HG03378 (cell line): ENCODE measurements at regions not wholly inside any gene's neighbourhood (a gene's known extent, or its start where the extent isn't known, plus 50 kb on each side); places are given as distances from the start of the nearest gene placed in this dataset.

ENCODE experiments used
- ATAC-seq: cut with Tn5 transposase; IDR thresholded peaks from one replicate; pipeline ENCODE4 v1.9.1; 2021; ENCODE audit warnings: mild to moderate bottlenecking, moderate library complexity; ENCODE audit not compliant: unreplicated experiment

DNA sequence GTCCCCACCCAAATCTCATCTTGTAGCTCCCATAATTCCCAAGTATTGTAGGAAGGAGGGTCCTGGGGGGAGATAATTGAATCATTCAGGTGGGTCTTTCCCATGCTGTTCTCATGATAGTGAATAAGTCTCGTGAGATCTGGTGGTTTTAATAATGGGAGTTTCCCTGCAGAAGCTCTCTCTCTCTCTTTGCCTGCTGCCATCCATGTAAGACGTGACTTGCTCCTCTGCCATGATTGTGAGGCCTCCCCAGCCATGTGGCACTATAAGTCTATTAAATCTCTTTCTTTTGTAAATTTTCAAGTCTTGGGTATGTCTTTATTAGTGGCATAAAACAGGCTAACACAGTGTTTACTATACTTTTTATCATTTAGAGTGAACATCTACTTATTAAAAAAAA, 338.8 kb downstream of the ANKRD7 start:
- ATAC-seq = no peak

DNA sequence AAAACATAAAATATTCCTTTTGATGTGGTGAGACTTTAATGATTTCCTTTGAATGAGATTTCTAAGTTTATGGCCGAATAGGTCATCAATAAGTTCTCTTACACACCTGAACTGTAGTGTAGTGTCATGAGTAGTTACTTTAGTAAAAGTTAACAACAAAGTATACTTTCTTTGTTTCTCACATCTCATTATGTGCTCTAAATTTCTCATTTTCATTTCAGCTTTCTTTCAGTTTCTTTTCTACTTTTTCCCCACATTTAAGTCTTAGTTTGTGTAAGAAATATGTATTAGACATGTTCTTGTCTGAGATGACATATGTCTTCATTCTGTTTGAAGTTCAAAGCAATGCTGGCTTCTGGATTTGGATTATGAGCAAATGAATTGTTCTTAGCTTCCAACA, 348.1 kb downstream of the ANKRD7 start:
- ATAC-seq = no peak

DNA sequence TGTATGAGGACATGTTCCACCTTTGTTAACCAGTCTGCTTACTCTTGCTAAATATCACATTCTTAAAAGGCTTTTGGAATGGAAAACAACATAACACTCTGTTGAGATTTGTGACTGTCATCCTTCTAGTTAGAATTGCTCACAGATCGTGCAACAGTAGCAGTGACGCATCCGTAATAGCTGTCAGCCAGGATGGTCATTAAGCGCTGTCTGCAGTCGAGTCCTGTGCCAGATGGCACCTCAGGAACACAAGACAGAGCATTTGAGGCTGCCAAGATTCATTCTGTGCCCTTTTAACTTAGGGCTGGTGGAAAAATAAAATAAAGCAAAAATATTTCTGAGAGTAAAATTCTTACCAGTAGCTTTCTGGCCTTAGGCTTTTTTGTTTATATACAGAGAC, 348.6 kb downstream of the ANKRD7 start:
- no peak for ATAC-seq

DNA sequence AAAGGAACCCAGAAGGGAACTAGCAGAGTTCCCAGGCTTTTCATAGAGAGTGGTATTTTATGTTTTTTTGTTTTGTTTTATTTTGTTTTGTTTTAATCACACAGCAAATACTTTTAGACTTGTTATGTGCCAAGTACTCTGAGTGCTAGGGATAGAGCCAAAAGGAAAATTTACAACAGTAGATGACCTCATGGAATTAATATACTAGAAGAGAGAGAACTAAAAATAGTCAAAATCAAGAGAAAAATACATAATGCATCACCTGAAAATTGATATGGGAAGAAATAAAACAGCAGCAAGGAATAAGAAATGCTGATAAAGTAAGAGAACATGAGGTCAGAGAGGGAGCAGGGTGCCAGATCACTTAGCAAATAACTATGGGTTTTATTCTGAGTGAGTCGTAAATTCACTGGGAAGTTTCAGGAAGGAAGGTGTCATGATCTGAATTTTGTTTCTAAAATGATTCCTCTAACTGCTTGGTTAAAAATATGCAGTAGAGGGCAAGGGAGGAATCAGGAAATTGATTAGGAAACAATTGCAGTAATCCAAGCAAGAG, 351.0 kb downstream of the ANKRD7 start:
- ATAC-seq = no peak

DNA sequence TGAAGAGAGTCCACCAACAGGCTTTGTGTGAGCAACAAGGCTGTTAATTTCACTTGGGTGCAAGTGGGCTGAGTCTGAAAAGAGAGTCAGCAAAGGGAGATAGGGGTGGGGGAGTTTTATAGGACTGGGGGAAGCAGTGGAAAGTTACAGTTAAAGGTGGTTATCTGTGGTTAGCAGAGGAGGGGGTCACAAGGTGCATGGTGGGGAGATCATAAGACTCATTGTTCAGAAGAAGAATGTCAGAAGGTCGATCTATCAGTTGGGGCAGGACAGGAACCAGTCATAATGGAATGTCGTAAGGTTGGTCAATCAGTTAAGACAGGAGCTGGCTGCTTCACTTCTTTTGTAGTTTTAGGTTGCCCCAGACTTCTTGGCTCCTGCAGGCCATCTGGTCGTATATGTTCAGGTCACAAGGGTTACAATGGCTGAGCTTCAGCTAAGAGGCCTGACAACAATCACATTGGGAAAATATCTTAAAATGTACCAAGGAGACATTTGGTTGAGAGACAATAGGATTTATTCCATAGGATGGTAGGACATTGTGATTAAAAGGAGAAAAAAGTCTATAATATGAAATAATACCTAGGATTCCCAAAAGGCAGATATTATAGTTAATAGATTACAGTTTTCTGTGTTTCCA, 356.4 kb downstream of the ANKRD7 start:
- no peak for ATAC-seq

DNA sequence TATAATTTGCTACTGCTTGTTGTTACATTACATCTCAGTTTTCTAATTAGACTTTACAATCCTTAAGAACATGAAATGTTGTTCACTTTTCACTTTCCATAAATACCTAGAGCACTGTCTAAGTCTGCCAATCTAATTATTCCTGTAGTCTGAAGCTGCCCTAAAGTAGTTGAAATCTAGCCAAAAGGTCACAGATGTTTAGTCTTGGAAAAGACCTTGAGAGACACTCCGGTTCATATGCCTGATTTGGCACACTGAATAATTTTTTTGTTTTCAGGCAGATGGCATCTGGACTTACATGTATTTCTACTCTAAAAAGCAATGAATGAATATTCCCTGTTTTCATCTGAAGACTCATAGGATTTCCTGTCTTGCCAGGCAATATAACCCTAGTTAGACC, 359.1 kb downstream of the ANKRD7 start:
- ATAC-seq = no peak

DNA sequence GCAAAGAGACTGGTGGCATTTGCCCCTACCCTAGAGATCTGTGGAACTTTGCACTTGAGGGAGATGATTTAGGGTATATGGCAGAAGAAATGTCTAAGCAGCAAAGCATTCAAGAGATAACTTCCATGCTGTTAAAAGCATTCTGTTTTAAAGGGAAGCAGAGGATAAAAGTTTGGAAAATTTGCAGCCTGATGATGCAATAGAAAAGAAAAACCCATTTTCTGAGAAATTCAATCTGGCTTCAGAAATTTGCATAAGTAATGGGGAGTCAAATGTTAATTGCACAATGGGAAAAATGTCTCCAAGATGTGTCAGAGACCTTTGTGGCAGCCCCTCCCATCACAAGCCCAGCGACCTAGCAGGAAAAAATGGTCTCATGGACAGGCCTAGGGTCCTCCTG, 361.7 kb downstream of the ANKRD7 start:
- no peak for ATAC-seq

DNA sequence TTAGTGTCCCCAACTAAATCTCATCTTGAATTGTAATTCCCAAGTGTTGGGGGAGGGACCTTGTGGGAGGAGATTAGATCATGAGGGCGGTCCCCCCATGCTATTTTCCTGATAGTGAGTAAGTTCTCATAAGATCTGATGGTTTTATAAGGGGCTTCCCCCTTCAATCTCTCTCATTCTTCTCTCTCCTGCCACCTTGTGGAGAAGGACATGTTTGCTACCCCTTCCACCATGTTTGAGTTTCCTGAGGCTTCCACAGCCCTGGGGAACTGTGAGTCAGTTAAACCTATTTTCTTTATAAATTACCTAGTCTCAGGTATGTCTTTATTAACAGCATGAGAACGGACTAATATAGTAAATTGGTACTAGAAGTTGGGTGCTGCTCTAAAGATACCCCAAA, 365.6 kb downstream of the ANKRD7 start:
- ATAC-seq = peak; percentile 86

DNA sequence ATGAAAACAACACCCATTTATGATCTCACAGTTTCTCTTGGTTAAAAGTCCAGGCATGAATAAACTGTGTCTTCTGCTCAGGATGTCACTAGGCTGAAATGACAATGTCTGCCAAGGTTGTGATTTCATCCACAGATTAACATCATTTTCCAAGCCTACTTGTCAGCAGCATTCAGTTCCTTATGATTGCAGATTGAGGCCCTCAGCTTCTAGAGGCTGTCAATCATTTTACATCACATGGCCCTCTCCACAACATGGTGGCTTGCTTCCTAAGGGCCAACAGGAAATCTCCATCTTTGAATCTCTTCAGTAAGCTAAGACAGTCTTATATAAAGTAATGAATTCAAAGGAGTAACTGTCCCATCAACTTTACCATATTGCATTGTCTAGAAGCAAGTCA, 377.6 kb downstream of the ANKRD7 start:
- ATAC-seq = no peak

DNA sequence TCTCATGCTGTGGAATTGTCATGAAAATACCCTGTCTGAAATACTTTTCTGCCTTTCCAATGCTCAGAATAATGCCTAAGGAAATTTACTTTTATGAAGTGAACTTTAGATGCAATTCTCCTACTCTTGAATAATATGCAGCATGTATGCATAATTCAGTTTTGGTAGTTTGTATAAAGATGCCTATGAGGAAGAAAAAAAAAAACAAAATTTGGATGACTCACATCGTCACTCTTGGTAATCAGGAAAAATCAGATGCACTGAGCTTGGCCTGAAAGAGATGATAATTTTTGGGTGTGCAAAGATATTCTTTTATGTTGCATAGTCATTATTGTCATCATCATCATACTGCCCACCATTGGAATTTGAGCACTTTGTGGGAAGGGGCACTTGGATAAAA, 382.1 kb downstream of the ANKRD7 start:
- ATAC-seq = no peak

DNA sequence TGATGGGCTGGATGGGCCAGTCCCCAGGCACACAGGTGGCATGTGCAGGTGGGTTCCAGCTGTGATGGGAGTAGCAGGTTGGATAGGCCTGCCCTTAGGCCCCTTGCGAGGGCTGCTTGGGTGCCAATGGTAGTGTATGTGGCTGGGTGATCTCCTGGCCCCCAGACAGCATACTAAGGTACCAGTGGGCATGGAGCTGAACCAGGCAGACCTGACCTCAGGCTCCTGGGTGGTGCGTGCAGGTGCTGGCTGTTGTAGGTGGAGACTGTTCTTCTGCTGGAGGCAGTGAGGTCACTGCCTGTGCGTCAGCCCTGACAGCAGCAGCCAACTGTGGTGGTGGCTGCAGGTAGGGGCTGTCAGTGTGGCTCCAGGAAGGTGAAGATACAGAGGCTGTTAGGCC, 384.7 kb downstream of the ANKRD7 start:
- ATAC-seq = no peak

DNA sequence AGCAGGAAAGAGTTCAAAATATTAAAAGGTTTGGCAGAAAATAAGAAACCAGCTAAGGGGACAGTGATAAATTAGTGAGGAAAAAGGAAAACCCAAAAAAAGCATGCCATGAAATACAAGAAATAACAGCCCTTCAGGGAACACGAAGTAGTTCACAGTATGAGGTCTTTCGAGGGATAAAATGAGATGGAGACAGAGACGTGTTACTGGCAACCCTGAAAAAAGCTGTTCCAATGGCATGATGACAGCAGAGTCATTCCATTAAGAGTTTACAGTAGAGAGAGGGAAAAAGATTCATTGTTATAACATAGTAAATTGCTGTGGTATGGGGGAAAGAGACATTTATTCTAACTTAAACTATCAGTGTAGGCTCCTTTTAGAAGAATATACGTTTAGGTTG, 391.2 kb downstream of the ANKRD7 start:
- ATAC-seq = no peak

DNA sequence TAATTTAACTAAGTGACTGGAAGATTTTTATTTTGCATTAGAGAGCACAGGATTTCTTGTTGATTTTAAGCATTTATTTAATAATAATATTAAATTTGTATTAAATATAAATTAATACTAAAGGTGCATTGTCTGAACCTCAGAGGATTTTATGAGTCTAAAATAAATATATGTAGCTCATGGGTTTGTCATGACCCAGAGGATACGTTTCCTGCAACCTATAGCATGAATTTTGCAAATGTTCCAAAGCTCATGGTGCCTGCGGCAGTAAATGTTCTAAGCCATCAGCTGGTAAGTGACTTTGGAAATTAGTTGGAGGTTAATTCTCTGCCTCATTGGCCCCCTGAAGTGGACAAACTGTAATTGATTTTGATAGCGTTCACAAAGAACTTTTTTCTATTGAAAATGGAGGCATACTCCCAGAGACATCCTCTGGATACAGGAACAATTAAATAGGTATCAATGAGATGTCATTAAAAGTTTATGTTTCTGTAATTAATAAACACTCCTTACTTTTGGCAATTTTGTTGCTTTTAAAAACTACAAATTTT, 397.4 kb downstream of the ANKRD7 start:
- no peak for ATAC-seq

DNA sequence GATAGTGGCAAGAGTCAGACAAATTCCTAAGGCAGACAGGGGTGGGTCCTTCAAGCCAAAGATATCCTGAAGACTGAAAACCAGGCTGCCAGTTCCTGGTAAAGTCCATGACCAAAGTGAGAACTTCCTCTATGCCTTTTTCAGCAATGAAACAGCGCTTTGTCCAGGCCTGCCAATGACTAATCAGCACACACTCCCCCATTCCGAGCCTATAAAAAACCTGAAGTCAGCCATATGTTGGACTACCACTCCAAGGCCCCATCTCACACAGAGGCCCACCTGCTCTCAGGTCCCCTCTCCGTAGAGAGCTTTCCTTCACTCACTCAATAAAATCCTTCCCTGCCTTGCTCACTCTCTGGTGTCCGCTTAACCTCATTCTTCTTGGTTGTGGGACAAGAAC, 402.2 kb downstream of the ANKRD7 start:
- no peak for ATAC-seq

DNA sequence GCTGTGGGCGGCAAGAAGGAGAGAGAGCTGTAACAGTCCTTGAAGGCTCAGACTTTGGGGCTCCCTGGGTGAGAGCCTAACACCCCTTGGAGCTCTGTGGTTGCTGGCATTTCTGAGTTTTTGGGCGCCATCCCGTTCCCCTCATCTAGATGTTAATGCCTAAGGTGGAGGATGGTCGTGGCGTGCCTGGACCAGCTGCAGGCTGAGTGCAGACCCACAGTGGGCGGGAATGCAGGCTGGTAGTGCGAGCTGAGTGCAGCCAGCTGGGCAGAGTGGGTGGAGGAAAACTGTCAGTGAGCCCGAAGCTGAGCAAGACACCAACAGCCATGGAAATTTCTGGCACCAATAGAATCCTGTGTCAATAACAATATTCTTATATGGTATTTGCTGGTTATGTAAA, 403.0 kb downstream of the ANKRD7 start:
- ATAC-seq = no peak

DNA sequence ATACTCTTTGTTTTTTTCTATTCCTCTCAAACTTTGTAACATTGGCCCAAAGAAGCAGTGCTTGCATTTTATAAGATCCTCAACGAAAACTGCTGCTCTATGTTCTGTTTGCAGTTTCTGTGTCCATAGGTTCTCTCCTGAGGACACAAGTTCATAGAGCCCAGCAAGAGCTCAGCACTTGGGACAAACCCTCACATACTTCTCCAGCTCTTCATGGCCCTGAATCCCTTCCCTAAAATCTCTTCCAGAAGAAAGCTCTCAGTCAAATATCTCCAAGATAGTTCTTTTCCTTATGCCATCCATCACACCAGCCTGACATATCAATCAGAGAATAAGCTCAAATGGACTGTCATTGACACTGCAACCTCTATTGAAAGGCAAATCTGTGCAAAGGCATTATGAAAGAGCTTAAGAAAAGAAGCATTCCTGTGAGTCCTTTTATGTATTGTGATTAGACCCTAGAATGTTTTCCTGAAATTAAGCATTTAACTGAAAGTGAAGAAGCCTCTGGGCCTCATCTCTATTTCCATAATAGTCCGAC, 405.5 kb downstream of the ANKRD7 start:
- ATAC-seq = no peak

DNA sequence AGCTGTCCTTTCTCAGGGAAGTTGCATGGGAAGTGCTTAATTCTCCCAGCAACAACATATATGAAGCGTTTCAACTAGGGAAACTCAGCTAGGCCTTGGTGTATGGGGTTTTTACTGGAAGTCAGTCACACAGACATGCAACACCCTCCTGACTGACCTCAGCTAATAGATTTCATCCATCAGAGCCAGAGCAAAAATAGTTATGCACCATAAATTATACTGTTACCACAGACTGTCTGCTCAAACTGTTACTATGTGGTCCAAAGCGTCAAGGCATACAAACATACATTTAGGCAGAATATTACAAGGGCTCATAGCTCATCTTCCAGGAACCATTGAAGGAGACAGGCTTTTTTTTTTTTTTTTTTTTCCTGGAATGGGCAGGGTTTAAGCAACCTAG, 417.9 kb downstream of the ANKRD7 start:
- ATAC-seq = no peak

DNA sequence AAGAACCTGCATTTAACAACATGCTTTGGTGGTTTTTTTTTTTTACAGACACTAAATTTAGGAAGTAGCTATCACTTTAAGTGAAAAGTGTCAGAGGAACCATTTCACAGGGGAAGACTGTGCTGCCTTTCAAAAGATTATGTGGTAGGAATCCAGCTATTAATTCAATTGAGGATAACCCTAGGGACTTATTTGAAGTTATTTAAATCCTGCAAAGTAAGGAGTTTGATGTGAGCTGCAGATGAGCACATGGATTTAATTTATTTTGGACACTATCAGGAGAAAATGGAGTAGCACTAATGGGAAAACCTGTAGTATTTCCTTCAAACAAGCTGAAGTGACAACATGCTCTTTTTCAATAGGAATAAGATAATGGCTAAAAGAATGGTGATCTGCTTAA, 419.8 kb downstream of the ANKRD7 start:
- no peak for ATAC-seq

DNA sequence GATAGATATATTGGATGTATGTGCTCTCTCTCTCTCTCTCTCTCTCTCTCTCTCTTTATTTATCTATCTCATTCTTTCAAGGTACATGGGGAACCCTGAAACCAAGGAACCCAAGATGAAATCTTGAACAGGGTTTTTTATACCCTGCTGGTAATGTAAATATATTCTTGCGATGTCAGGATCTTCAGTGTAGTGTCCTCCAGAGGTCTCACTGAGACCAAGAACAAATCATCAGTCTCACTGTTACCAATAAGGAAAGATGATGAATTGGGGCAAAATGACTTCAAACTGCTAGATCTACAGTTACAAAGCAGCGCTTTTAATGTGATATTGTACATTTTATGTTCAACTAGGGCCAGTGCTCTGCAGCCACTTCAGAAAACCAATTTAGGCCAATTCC, 423.5 kb downstream of the ANKRD7 start:
- no peak for ATAC-seq

DNA sequence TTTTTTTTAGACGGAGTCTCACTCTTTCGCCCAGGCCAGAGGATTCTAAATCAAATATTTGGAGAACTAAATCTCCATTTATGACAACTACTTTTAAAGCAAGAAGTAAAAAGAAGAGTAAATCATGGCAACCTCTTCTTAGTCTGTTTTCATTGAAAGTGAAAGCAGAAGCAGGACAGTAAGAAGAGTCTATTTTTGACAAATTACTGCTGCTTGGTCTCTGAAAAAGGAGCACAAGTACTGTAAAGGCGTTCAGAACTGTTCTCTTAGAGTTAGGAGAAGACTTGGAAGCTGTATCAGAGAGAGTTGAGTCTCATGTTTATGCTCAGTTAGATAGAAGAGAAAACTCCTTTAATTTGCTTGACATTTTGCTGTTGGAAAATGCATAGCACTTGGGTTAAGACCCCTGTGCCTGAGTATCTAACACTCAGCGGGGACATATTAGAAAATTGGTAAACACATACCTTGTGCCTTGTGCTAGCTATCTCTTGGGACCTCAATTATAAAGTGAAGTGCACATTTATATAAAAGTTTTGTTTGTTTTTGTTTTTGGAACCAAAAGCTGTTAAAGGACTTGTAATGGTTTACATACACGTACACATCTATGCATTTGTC, 433.0 kb downstream of the ANKRD7 start:
- peak; percentile 75 for ATAC-seq

DNA sequence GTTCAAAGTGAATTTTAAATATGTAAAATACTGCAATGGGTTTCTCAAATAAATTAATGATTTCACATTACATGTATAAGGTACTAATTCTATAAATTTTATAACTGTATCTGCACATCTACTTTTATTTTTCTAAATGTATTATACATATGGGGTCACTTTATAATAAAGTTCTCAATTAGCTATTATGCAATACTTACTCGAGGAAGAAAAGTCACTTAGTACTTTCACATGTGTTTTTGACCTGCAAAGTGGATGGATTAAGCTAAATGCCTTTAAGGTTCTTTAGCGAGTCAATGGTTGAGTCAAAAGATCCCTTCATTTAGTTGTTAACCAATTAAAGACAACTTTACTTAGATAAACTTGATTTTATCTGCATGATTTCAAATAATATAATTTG, 437.8 kb downstream of the ANKRD7 start:
- ATAC-seq = no peak

DNA sequence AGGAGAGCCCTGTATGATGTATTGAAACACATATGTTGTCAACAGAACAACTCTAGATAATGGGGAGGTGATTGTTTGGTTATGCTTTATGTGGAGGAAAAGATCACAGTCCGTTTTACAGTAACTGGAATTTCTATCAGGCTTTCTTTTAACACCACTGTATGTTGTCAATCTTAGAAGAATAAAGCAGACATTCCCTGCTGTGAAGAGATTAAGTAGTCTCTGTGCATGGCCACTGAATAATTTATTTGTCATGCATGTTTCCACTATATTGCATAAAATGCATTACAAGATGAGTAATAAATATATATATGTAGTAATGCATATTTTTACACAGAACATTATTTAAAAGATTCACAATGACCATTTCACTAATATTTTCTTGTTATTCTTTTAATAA, 440.0 kb downstream of the ANKRD7 start:
- ATAC-seq = no peak
